ENCODE measurements at regions not wholly inside any gene's neighbourhood (a gene's known extent, or its start where the extent isn't known, plus 50 kb on each side); places are given as distances from the start of the nearest gene placed in this dataset.
"Not testable (repeated sequence)": the region's sequence is repeated elsewhere in the genome, so short reads cannot be mapped to it uniquely, and the experiment has no call there.

DNA sequence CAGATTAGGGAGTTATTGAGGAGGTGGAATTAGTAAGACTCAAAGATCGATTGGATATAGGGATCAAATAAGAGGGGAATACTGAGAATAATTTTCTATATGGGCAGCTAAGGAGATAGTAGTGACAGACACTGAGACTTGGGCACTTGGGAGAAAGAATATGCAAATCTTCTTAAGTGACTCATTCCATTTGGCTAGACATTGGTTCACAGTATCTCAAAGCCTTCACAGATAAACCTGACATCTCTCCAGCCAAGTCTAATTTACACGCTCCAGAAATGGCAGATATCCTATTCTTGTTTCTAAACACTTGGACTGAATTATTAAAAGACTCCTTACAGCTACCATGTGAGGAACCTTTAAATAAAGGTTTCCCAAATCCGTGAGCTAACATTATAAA lies 104.6 kb upstream of the ADAMTS9 start:
- DNase-seq = no peak

GRCh38 chr3:64789111-64789510 lies 101.3 kb upstream of the ADAMTS9 start:
- no peak for DNase-seq

- no peak for DNase-seq
Observed at GRCh38 chr3:64783200-64783599, 95.4 kb upstream of the ADAMTS9 start.

DNA sequence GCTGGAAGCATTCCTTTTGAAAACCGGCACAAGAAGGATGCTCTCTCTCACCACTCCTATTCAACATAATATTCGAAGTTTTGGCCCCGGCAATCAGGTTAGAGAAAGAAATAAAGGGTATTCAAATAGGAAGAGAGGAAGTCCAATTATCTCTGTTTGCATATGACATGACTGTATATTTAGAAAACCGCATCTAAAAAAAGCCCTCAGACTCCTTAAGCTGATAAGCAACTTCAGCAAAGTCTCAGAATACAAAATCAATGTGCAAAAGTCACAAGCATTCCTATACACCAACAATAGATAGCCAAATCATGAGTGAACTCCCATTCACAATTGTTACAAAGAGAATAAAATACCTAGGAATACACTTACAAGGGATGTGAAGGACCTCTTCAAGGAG lies 93.1 kb upstream of the ADAMTS9 start:
- DNase-seq = not testable (repeated sequence)

DNA sequence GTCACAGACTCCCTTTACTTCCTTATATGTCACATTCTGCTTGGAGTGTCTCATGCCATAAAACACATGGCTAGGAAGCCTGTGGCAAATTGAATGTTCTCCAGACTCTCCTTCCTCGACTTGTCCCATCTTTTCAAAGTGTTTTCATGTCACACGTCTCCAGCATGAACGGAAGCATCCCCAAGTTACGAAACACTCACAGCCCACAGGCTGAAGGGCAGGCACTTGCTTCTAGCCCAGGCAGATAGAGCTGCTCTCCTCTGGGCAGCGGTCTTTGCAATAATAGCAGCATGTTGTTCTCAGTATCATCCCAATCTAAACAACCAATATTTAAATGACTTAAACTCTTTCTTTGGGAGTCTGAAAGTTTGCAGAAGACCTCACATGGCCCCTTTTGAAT lies 85.3 kb upstream of the ADAMTS9 start:
- DNase-seq = no peak

- no peak for DNase-seq
Observed at GRCh38 chr3:64766440-64766839, 78.6 kb upstream of the ADAMTS9 start.

DNA sequence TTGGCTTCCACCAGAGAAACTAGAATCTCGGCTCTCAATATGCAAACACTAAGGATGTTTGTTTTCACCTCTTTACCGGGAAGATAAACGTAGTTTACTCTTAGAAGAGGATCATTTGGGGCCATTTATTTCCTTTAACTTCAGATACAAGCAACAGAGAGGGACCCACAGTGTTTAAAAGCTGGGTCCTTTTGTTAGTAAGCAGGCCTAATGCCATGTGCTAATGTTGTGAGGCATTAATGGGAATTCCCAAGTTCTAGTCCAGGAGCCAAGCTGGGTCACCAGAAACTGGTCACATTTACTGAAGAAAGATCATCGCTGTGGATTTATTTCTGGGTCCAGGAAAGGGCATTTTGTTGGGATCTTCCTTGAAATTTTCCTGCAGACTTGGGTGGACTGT lies 78.1 kb upstream of the ADAMTS9 start:
- DNase-seq = no peak

DNA sequence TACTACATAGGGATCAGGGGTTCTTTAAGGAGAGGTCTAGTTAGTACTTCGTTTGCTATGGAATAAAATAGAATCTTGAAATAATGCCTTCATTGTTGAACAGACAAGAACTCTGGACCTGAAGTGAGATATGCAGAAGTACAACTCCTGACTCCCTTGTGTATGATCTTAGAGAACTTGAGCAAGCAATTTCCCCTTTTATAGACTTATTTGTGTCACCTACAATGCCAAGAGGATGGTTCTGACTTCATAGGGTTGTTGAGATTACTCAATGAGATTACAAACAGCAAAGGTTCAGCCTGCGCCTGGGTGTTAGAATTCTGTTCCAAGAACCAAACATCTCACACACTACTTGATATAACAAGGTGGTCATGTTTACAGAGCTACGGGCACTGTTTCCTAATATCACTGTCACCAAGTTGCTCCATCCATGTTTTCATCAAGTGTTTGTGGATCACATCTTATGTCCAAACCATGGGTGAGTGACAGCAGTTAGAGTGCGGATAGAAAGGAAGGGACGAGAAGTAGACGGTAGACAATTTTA lies 76.7 kb upstream of the ADAMTS9 start:
- no peak for DNase-seq

- no peak for DNase-seq
Observed at GRCh38 chr3:64763980-64764379, 76.2 kb upstream of the ADAMTS9 start.

DNA sequence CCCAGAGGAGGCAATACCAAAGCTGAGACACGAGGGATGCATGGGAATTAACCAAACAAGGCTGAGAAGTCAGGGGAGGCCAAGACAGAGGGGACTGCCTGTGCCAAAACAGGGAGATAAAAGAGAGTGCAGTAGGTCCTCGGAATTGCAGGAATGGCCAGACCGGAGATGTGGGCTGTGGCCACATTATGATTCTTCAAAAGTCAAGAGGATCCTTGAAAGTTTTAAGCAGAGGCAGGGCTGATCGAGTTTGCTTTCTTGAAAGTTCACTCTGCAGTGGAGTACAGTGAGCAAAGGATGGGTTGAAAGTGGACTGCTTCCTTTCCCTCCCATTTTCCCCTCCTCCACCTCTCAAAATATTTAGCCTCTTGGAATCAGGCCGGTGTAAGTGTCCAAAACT lies 73.9 kb upstream of the ADAMTS9 start:
- DNase-seq = no peak

- DNase-seq = no peak
Observed at GRCh38 chr3:64760258-64760657, 72.5 kb upstream of the ADAMTS9 start.

GRCh38 chr3:64759811-64760210 lies 72.0 kb upstream of the ADAMTS9 start:
- no peak for DNase-seq

- DNase-seq = no peak
Observed at GRCh38 chr3:64756398-64756986, 68.7 kb upstream of the ADAMTS9 start.

DNA sequence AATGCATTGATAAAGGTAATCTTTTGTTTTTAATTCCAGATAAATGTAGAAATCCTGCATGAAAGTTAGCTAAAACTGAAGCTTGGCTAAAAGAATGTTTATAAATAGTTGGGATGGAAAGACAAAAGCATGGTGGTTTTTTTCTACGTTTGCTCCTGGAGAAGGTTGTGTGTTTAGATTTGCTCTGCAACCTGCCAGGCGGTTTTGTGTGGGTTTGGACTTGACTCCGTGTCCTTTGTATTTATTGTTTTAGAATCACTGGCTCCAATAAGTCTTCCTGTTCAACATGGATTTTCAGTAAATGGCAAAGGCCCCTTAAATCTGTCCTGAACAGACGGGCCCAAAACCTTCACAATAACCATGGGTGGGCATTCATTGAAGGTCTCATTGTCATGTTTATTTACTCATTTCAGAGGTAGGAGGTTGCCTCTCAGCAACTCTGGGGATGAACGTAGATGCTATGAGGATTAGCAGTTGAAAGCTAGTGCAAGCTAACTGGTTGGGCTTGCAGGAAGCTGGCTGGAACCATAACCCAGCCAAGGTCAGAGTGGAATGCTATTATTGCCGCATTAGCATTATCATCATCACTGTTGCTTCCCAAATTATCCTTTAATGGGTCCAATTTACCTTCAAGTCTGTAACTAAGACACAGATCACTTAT lies 60.6 kb upstream of the ADAMTS9 start:
- DNase-seq = no peak

DNA sequence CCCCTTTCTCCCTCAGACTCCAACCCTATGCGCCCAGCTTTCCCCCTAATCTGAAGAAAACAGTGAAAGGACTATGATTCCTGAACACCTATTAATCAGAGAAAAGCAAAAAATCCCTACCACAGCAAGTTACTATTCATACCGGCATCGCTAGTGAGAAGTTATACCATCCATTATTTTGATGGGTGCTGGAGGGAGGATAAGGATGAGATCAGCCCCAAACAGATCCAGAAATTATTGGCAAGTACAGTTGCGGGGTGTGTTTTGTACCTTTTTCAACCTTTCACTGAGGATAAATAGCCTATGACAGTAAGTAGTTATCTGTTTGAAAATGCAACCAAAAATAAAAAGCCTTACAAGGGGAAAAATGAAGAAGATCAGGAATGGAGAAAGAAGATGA lies 59.9 kb upstream of the ADAMTS9 start:
- DNase-seq = no peak

DNA sequence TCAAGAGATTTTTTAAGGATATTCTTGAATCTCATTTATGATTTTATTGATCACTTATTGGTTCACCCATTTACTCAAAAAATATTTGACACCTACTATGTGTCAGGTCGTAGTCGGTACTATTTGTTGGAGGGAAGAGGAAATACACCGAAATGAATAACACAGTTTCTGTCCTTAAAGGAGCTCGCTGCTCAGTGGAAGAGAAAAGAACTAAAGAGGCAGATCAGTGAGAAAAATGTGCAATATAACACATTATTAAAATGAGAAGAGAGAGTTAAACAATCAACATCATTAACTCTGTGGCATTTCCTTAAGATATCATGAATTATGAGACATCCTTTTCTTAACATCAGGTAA lies 56.1 kb upstream of the ADAMTS9 start:
- no peak for DNase-seq

GRCh38 chr3:64743156-64743886 lies 55.5 kb upstream of the ADAMTS9 start:
- no peak for DNase-seq

- no peak for DNase-seq
Observed at GRCh38 chr3:64741341-64741740, 53.5 kb upstream of the ADAMTS9 start.

DNA sequence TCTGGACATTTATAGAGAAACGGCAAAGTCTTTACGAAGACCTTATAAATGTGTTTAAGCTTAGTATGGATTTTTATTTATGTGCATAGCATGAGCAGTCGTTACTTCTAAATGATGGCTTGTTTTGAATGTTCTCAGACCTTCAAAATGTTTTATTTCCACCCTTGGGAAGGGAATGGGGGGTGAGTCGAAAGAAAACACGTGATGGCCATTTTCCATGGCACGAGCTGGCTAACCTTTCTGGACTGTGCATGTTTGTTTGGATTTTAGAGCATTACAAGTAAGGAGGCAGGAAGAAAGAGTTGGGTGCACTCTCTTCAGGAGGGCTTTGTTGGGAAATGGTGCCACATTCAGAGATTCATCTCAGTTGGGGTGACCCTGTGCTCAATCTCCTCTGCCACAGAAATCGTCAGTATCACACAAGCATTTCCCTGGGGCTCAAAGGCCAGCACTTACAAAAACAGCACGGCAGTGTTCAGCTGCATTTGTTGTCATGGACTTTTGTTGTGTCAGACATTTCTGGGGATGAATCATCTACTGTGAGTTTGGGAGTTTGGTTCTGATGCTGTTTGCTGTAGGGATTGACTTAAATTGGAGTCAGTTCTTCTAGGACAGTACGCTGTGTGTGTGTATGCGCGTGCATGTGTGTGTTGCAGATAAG lies 52.3 kb upstream of the ADAMTS9 start:
- DNase-seq = no peak

Data from SW 1271 (cell line).